SK-N-SH (cell line): ENCODE measurements at regions not wholly inside any gene's neighbourhood (a gene's known extent, or its start where the extent isn't known, plus 50 kb on each side); places are given as distances from the start of the nearest gene placed in this dataset.

Experiments
- CTCF ChIA-PET: fragments of 300-600, 350-600 bp; formaldehyde crosslinking; extraction: SDS; loops from one replicate; lab custom pipeline; 2021; lab: Yijun Ruan, JAX
- POLR2A ChIA-PET: fragments of 350-600 bp; sonication (Branson Sonifier 250); formaldehyde crosslinking; extraction: SDS; loops from one replicate; lab custom pipeline; 2020; ENCODE audit warnings: antibody characterized with exemption, inconsistent platforms; lab: Yijun Ruan, JAX
- DNase-seq: peaks from one replicate; pipeline ENCODE4 v3.0.0; 2012
- H2AFZ ChIP-seq: fragments of 200-600 bp; sonication (generic); 2 replicates; pipeline ENCODE4 v1.8.1; 2016; ENCODE audit warnings: antibody characterized with exemption, mild to moderate bottlenecking, low read depth
- H3F3A ChIP-seq: fragments of 200-600 bp; sonication (generic); replicated peaks from 2 replicates; pipeline ENCODE3; 2016; ENCODE audit warnings: antibody characterized with exemption, mild to moderate bottlenecking; ENCODE audit not compliant: insufficient read depth
- H3K27ac ChIP-seq, 2 experiments: fragments of 200-500 bp in 1 of 2; fragments of 200-600 bp in 1 of 2; sonication (Bioruptor generic) in 1 of 2; sonication (generic), shearing (Covaris generic) in 1 of 2; 2 replicates each; pipeline versions ENCODE4 v1.5.1 to v1.6.1; 2014 to 2016; ENCODE audit warnings: low read depth in 2 of 2, inconsistent platforms in 1 of 2, low read length in 1 of 2, mild to moderate bottlenecking in 1 of 2, mixed read lengths in 1 of 2
- H3K27me3 ChIP-seq: fragments of 200-600 bp; sonication (generic), shearing (Covaris generic); 2 replicates; pipeline ENCODE4 v1.6.1; 2016; ENCODE audit warnings: mixed run types; ENCODE audit not compliant: insufficient read depth
- H3K36me3 ChIP-seq, 2 experiments: fragments of 200-500 bp in 1 of 2; fragments of 200-600 bp in 1 of 2; sonication (Bioruptor generic) in 1 of 2; sonication (generic) in 1 of 2; replicated peaks in 1 of 2; 2 replicates each; pipeline versions ENCODE3 to v1.5.1; 2014 to 2016; ENCODE audit warnings: low read length in 1 of 2, mild to moderate bottlenecking in 1 of 2; ENCODE audit not compliant: insufficient read depth in 2 of 2, control insufficient read depth in 1 of 2
- H3K4me1 ChIP-seq, 2 experiments: fragments of 200-500 bp in 1 of 2; fragments of 200-600 bp in 1 of 2; sonication (Bioruptor generic) in 1 of 2; sonication (generic), shearing (Covaris generic) in 1 of 2; 2 replicates each; pipeline versions ENCODE4 v1.5.1 to v1.6.1; 2014 to 2016; ENCODE audit warnings: low read depth in 1 of 2, low read length in 1 of 2, mixed run types in 1 of 2; ENCODE audit not compliant: insufficient read depth in 2 of 2, control insufficient read depth in 1 of 2
- H3K4me2 ChIP-seq: fragments of 200-600 bp; sonication (generic), shearing (Covaris generic); 2 replicates; pipeline ENCODE4 v1.6.1; 2017; ENCODE audit warnings: mixed run types
- H3K4me3 ChIP-seq, 2 experiments: fragments of 200-500 bp in 1 of 2; fragments of 200-600 bp in 1 of 2; sonication (Bioruptor generic) in 1 of 2; sonication (generic), shearing (Covaris generic) in 1 of 2; 2 replicates each; pipeline versions ENCODE4 v1.5.1 to v1.8.1; 2014 to 2016; ENCODE audit warnings: low read depth in 2 of 2, inconsistent platforms in 1 of 2, low read length in 1 of 2, mild to moderate bottlenecking in 1 of 2, mixed read lengths in 1 of 2, moderate library complexity in 1 of 2
- H3K79me2 ChIP-seq: fragments of 200-600 bp; sonication (generic); 2 replicates; pipeline ENCODE4 v1.8.1; 2017; ENCODE audit warnings: mild to moderate bottlenecking; ENCODE audit not compliant: insufficient read depth
- H3K9ac ChIP-seq: fragments of 200-600 bp; sonication (generic); 2 replicates; pipeline ENCODE4 v1.6.1; 2017; ENCODE audit warnings: mixed run types
- H3K9me2 ChIP-seq: fragments of 200-600 bp; sonication (generic); 2 replicates; pipeline ENCODE4 v1.6.1; 2017; ENCODE audit warnings: mixed run types
- H3K9me3 ChIP-seq: fragments of 200-600 bp; sonication (generic); 2 replicates; pipeline ENCODE4 v1.6.1; 2017; ENCODE audit warnings: mixed run types, mild to moderate bottlenecking, moderate library complexity
- H4K20me1 ChIP-seq: fragments of 200-600 bp; sonication (generic); 2 replicates; pipeline ENCODE4 v1.6.1; 2017; ENCODE audit warnings: mild to moderate bottlenecking, mixed run types; ENCODE audit not compliant: insufficient read depth
- CHD2 ChIP-seq: fragments of 150-350 bp; IDR thresholded peaks from 2 replicates; pipeline ENCODE4 v1.6.1; 2018; ENCODE audit warnings: low read length; ENCODE audit not compliant: partially characterized antibody
- CTCF ChIP-seq: fragments of 200-600 bp; sonication (generic); IDR thresholded peaks from 2 replicates; pipeline ENCODE4 v1.6.1; 2017; ENCODE audit warnings: antibody characterized with exemption, mild to moderate bottlenecking, moderate library complexity
- EZH2phosphoT487 ChIP-seq: fragments of 200-600 bp; sonication (generic); IDR thresholded peaks from 2 replicates; pipeline ENCODE4 v1.6.1; 2017; ENCODE audit warnings: low read depth, mixed run types, mild to moderate bottlenecking, antibody characterized with exemption, moderate library complexity, borderline replicate concordance
- FOXJ3 ChIP-seq: sonication (generic); formaldehyde crosslinking; IDR thresholded peaks from 2 replicates; pipeline ENCODE4 v1.5.1; 2020; ENCODE audit warnings: mild to moderate bottlenecking, missing genetic modification reagents
- FOXM1 ChIP-seq: IDR thresholded peaks from 2 replicates; pipeline ENCODE4 v1.4.0; 2012; ENCODE audit warnings: low read depth, mild to moderate bottlenecking
- GABPA ChIP-seq: IDR thresholded peaks from 2 replicates; pipeline ENCODE4 v1.4.0; 2012; ENCODE audit warnings: low read depth, mild to moderate bottlenecking
- JUND ChIP-seq: IDR thresholded peaks from 2 replicates; pipeline ENCODE4 v1.4.0; 2012
- MEF2A ChIP-seq: IDR thresholded peaks from 2 replicates; pipeline ENCODE4 v1.4.0; 2012; ENCODE audit warnings: low read depth, borderline replicate concordance
- NRF1 ChIP-seq: IDR thresholded peaks from 2 replicates; pipeline ENCODE4 v1.6.1; 2012; ENCODE audit warnings: low read depth, mild to moderate bottlenecking, low read length
- POLR2AphosphoS5 ChIP-seq: IDR thresholded peaks from 2 replicates; pipeline ENCODE4 v1.6.1; 2012; ENCODE audit warnings: low read depth, low read length
- RFX5 ChIP-seq: IDR thresholded peaks from 2 replicates; pipeline ENCODE4 v1.6.1; 2012; ENCODE audit warnings: mild to moderate bottlenecking, improper control_type of control experiment, low read length
- TAF1 ChIP-seq: IDR thresholded peaks from 2 replicates; pipeline ENCODE4 v1.6.1; 2012; ENCODE audit warnings: low read depth, mild to moderate bottlenecking, low read length, moderate library complexity, borderline replicate concordance
- TEAD4 ChIP-seq: IDR thresholded peaks from 2 replicates; pipeline ENCODE4 v1.4.0; 2012; ENCODE audit warnings: mild to moderate bottlenecking, borderline replicate concordance; ENCODE audit not compliant: insufficient read depth
- YY1 ChIP-seq: IDR thresholded peaks from 2 replicates; pipeline ENCODE4 v1.4.0; 2012; ENCODE audit warnings: low read depth, mild to moderate bottlenecking
- ZBTB33 ChIP-seq: IDR thresholded peaks from 2 replicates; pipeline ENCODE4 v1.4.0; 2012; ENCODE audit warnings: low read depth, borderline replicate concordance
- WGBS: methylation state at CpG from one replicate; pipeline ENCODE4 v1.1.6; 2017; ENCODE audit warnings: low lambda C conversion rate; 5-methylcytosine and 5-hydroxymethylcytosine counted together
- TF ChIP-seq, protein P1 (sequence below): IDR thresholded peaks from 2 replicates; pipeline ENCODE4; 2012
- TF ChIP-seq, protein P2 (sequence below): IDR thresholded peaks from 2 replicates; pipeline ENCODE4 v1.4.0; 2012; ENCODE audit warnings: low read depth, borderline replicate concordance
- TF ChIP-seq, protein P3 (sequence below): IDR thresholded peaks from 2 replicates; pipeline ENCODE4 v1.6.1; 2012; ENCODE audit warnings: mild to moderate bottlenecking, low read depth, low read length, moderate library complexity
- TF ChIP-seq, protein P4 (sequence below): IDR thresholded peaks from 2 replicates; pipeline ENCODE4 v1.4.0; 2012; ENCODE audit warnings: low read depth

GRCh38 chr5:154603953-154604679 lies 126.1 kb upstream of the HAND1 start (continued):
- TF ChIP-seq MEF2A (no peak), FOXJ3 (CRISPR knock-in tag) (peak; percentile 86), FOXM1 (no peak), EZH2phosphoT487 (no peak), JUND (no peak), CHD2 (peak; percentile 75), GABPA (no peak), TEAD4 (no peak), CTCF (no peak)
- TF ChIP-seq, protein P1, sequence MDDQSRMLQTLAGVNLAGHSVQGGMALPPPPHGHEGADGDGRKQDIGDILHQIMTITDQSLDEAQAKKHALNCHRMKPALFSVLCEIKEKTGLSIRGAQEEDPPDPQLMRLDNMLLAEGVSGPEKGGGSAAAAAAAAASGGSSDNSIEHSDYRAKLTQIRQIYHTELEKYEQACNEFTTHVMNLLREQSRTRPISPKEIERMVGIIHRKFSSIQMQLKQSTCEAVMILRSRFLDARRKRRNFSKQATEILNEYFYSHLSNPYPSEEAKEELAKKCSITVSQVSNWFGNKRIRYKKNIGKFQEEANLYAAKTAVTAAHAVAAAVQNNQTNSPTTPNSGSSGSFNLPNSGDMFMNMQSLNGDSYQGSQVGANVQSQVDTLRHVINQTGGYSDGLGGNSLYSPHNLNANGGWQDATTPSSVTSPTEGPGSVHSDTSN = peak; percentile 44

DNA sequence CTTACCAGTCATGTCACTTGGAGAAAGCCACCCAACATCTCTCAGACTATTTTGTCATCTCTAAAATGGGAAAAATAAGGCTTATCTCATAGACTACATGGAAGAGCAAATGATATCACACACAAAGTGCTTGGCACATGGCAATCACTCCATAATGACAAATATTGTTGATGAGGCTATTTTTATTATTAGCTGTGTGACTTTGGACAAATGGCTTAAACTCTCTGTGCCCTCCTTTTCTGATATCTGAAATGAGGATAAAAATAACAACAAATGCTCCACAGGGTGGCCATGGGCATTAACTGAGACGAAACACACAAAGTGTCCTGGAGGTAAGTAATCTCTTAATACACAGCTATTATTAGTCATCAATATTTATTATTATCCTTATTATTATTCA lies 125.5 kb upstream of the HAND1 start:
- no peaks in the 10 kb centered on the region for H4K20me1 ChIP-seq
- H3K4me2 ChIP-seq = no peak overlapping the region
- no peaks in the 10 kb centered on the region for H3K9me3 ChIP-seq
- H3K9ac ChIP-seq = no peak overlapping the region
- DNase-seq = no peak
- H3K27ac ChIP-seq = peak overlapping the region in 1 of 2 experiments; percentile 85; a peak in 2 of 4 replicates
- H3K27me3 ChIP-seq = no peaks in the 10 kb centered on the region
- H3K4me1 ChIP-seq = peaks cover 5 to 42% of the 10 kb centered on the region in 2 experiments; a peak in 2 of 4 replicates
- no peaks in the 10 kb centered on the region for H3K79me2 ChIP-seq
- H3K9me2 ChIP-seq = no peaks in the 10 kb centered on the region
- WGBS = 71% methylated on average over 1 of the region's 1 CpG
- ChIA-PET CTCF (interaction anchor here (0.7 to 3.6 kb wide), 9 partner anchors 32 to 142 kb away, joined by 3 to 24 read pairs (median 4); no protein-coding TSS in a partner anchor), POLR2A (interaction anchor here (0.6 to 2.2 kb wide), 8 partner anchors 75 to 139 kb away, joined by 3 to 16 read pairs (median 4); no protein-coding TSS in a partner anchor)
- no peaks in the 10 kb centered on the region for H3F3A ChIP-seq
- no peak overlapping the region for H2AFZ ChIP-seq
- no peaks in the 10 kb centered on the region for H3K36me3 ChIP-seq
- no peak overlapping the region for H3K4me3 ChIP-seq
- TF ChIP-seq TAF1 (no peak), EZH2phosphoT487 (no peak), TEAD4 (no peak), POLR2AphosphoS5 (no peak), NRF1 (no peak), RFX5 (no peak), YY1 (no peak), ZBTB33 (no peak), FOXJ3 (CRISPR knock-in tag) (no peak)
- TF ChIP-seq, protein P2, sequence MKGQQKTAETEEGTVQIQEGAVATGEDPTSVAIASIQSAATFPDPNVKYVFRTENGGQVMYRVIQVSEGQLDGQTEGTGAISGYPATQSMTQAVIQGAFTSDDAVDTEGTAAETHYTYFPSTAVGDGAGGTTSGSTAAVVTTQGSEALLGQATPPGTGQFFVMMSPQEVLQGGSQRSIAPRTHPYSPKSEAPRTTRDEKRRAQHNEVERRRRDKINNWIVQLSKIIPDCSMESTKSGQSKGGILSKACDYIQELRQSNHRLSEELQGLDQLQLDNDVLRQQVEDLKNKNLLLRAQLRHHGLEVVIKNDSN = no peak
- TF ChIP-seq, protein P3, sequence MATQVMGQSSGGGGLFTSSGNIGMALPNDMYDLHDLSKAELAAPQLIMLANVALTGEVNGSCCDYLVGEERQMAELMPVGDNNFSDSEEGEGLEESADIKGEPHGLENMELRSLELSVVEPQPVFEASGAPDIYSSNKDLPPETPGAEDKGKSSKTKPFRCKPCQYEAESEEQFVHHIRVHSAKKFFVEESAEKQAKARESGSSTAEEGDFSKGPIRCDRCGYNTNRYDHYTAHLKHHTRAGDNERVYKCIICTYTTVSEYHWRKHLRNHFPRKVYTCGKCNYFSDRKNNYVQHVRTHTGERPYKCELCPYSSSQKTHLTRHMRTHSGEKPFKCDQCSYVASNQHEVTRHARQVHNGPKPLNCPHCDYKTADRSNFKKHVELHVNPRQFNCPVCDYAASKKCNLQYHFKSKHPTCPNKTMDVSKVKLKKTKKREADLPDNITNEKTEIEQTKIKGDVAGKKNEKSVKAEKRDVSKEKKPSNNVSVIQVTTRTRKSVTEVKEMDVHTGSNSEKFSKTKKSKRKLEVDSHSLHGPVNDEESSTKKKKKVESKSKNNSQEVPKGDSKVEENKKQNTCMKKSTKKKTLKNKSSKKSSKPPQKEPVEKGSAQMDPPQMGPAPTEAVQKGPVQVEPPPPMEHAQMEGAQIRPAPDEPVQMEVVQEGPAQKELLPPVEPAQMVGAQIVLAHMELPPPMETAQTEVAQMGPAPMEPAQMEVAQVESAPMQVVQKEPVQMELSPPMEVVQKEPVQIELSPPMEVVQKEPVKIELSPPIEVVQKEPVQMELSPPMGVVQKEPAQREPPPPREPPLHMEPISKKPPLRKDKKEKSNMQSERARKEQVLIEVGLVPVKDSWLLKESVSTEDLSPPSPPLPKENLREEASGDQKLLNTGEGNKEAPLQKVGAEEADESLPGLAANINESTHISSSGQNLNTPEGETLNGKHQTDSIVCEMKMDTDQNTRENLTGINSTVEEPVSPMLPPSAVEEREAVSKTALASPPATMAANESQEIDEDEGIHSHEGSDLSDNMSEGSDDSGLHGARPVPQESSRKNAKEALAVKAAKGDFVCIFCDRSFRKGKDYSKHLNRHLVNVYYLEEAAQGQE = no peak
- TF ChIP-seq, protein P4, sequence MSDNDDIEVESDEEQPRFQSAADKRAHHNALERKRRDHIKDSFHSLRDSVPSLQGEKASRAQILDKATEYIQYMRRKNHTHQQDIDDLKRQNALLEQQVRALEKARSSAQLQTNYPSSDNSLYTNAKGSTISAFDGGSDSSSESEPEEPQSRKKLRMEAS = no peak
